GM12872 (cell line): ENCODE measurements at regions not wholly inside any gene's neighbourhood (a gene's known extent, or its start where the extent isn't known, plus 50 kb on each side); places are given as distances from the start of the nearest gene placed in this dataset.

Experiments
- TF ChIP-seq, protein P1 (sequence below): IDR thresholded peaks from 3 replicates; pipeline ENCODE4 v1.5.1; 2011; ENCODE audit warnings: low read depth, mild to moderate bottlenecking, low read length, moderate library complexity; ENCODE audit not compliant: insufficient read depth

DNA sequence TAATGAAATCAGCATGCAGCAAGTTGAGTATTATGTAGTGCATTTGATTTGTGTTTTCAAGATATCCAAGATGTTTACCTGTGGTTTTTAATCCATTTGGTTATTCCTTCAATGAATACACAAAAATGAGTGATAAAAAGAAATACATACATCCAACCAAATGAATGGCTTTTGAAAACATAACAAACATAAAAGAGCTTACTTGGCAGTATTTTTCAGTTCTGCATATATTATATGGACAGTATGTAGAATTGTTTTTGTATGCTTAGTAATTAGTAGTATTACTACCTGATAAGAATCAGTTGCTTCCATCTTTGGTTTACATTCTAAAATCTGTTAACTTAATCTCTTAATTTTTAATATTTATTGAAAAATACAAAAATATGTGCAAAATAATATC lies 908.9 kb upstream of the AGA start:
- TF ChIP-seq, protein P1, sequence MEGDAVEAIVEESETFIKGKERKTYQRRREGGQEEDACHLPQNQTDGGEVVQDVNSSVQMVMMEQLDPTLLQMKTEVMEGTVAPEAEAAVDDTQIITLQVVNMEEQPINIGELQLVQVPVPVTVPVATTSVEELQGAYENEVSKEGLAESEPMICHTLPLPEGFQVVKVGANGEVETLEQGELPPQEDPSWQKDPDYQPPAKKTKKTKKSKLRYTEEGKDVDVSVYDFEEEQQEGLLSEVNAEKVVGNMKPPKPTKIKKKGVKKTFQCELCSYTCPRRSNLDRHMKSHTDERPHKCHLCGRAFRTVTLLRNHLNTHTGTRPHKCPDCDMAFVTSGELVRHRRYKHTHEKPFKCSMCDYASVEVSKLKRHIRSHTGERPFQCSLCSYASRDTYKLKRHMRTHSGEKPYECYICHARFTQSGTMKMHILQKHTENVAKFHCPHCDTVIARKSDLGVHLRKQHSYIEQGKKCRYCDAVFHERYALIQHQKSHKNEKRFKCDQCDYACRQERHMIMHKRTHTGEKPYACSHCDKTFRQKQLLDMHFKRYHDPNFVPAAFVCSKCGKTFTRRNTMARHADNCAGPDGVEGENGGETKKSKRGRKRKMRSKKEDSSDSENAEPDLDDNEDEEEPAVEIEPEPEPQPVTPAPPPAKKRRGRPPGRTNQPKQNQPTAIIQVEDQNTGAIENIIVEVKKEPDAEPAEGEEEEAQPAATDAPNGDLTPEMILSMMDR: no peak

DNA sequence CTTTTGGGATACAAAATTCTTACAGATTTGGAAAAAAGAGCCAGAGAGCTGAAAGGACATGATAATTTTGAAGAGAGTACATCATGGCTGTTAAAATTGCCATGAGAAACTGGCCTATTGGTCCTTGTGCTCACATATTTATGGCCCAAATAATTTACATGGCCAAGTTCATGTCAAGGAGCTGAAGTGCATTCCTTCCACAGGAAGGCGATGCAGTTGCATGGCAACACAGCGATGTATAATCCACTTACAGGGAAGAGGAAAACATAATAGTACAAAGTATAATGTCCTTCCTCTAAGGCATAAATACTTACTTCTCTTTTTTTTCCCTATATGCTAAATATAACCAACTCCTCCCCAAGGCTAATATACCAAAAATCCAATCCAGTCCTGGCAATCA lies 914.5 kb upstream of the AGA start:
- TF ChIP-seq, protein P1: no peak

DNA sequence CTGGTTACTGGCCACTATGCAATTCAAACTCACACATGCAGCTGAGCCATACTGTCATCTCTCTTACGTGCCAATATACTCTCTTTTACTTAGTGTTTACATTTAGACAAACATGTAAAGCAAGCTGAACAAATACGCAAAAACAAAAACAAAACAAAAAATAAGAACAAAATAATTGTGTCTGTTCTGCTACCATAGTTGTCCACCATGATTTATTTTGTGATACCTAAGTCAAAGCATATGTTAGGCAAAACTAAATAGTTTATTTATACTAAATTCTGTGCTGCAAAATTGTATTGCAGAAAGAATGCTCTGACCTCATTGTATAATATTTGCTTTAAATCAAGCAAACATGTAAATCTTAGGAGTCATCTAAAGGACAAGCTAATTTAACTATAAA lies 943.2 kb upstream of the AGA start:
- TF ChIP-seq, protein P1: no peak

DNA sequence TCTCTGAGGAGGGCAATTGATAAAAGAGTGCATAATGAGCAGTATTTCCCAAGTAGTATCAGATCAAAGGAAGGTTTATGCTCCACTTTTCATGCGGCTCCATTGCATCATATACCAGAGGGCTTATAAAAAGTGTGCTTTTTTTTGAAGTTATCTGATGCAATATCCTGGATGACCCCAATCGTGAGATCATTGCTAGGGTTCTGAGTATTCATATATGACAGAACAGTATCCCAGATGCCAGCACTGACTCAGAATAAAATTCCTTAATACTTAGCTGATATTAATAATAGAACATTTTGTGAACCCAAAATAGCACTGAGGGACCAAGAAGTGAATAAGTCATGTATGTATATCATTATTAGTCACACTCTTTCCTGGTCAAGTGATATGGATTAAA lies 945.5 kb upstream of the AGA start:
- TF ChIP-seq, protein P1: no peak

DNA sequence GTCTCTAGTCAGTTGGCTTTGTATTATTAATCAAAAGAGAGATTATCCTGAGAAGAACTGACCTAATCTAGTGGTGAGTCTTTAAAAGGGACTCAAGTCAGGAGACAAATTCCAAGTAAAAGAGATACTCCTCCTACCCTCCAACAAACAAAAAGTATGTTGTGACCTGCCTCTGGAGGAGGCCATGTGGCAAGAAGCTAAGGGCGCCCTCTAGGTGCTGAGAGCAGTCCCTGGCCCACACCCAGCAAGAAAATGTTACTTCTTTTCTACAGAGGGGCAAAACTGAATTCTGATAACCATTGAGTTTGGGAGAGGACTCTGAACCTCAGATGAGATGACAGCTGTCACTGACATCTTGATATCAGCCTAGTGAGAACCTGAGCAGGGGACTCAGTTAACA lies 953.6 kb upstream of the AGA start:
- TF ChIP-seq, protein P1: no peak

DNA sequence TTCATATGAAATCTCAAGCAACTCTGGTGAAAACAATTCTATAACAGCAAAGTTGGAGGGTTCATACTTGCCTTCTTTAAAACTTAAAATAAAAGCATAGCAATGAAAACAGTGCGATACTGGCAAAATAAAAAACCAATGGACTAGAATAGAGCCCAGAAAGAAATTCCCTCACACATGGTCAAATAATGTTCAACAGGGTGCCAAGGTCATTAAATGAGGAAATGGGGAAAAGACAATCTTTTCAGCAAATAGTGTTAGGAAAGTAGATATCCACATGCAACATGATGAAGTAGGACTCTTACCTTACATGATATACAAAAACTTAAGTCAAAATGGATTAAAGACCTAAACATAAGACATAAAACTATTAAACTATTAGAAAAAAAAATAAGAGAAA lies 970.2 kb upstream of the AGA start:
- TF ChIP-seq, protein P1: no peak

DNA sequence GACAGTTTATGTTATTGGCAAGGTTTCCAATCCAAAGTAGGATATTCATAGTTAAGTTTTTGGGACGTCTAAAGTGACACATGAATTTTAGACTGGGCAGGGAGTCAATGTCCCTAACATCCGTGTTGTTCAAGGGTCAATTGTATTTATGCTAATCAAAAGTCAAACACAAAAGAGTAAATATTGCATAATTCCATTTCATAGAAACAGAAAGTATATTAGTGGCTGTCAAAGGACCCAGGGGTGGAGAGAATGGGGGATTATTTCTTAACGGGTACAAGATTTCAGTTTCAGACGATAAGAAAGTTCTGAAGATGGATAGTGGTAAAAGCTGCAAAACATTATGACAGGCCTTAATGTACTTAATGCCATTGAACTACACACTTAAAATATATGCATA lies 971.8 kb upstream of the AGA start:
- TF ChIP-seq, protein P1: no peak

DNA sequence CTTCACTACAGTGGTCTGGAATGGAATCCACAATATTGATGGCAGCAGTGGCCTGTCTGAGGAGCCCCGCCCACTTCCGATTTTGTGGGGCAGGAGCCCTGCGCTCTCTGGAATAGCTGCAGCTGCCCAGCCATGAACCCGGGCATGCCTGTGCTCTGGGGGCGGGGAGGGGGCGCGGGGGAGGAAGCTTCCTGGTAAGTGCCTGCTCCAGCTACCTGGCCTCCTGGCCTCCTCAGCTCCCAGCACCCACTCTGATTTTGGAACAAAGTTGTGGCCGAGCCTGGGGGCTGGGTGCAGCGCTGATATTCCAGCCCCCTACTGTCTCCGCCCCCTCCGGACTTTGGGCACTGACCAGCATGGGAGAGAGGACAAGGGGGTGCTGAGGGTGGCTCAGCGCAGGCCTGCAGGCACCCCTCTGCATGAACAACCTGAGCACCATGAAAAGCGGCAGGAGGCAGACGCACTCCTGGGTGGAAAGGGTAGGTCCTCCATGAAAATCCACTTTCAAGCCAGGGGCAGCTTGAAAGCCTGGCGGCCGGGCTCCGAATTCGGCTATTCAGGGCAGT lies 972.7 kb upstream of the AGA start:
- TF ChIP-seq, protein P1: no peak
